GM19351 (cell line): ENCODE measurements at regions not wholly inside any gene's neighbourhood (a gene's known extent, or its start where the extent isn't known, plus 50 kb on each side); places are given as distances from the start of the nearest gene placed in this dataset.

Experiments
- ATAC-seq: cut with Tn5 transposase; IDR thresholded peaks from one replicate; pipeline ENCODE4 v1.9.1; 2021; ENCODE audit warnings: mild to moderate bottlenecking, moderate library complexity; ENCODE audit not compliant: unreplicated experiment

- ATAC-seq: no peak
Measured at GRCh38 chr10:44180321-44181168, 204.4 kb downstream of the CXCL12 start.

- no peak for ATAC-seq
Measured at GRCh38 chr10:44178856-44179255, 206.0 kb downstream of the CXCL12 start.

GRCh38 chr10:44178281-44178680 lies 206.6 kb downstream of the CXCL12 start:
- no peak for ATAC-seq

- ATAC-seq: no peak
Measured at GRCh38 chr10:44177610-44178009, 207.3 kb downstream of the CXCL12 start.

GRCh38 chr10:44176311-44176710 lies 208.6 kb downstream of the CXCL12 start:
- no peak for ATAC-seq

GRCh38 chr10:44173608-44173894 lies 211.3 kb downstream of the CXCL12 start:
- ATAC-seq: no peak

GRCh38 chr10:44172883-44173607 lies 211.9 kb downstream of the CXCL12 start:
- no peak for ATAC-seq

- ATAC-seq: no peak
Measured at GRCh38 chr10:44171765-44172164, 213.1 kb downstream of the CXCL12 start.

- no peak for ATAC-seq
Measured at GRCh38 chr10:44168478-44168877, 216.4 kb downstream of the CXCL12 start.

- no peak for ATAC-seq
Measured at GRCh38 chr10:44167752-44168151, 217.1 kb downstream of the CXCL12 start.

- no peak for ATAC-seq
Measured at GRCh38 chr10:44166441-44166840, 218.5 kb downstream of the CXCL12 start.

GRCh38 chr10:44164251-44164956 lies 220.5 kb downstream of the CXCL12 start:
- ATAC-seq: no peak

- no peak for ATAC-seq
Measured at GRCh38 chr10:44161184-44161583, 223.7 kb downstream of the CXCL12 start.

GRCh38 chr10:44157574-44157973 lies 227.3 kb downstream of the CXCL12 start:
- ATAC-seq: no peak

GRCh38 chr10:44154956-44155355 lies 229.9 kb downstream of the CXCL12 start:
- ATAC-seq: no peak

- ATAC-seq: no peak
Measured at GRCh38 chr10:44153918-44154670, 230.8 kb downstream of the CXCL12 start.

GRCh38 chr10:44143556-44143955 lies 241.3 kb downstream of the CXCL12 start:
- ATAC-seq: no peak

GRCh38 chr10:44132361-44133289 lies 252.3 kb downstream of the CXCL12 start:
- no peak for ATAC-seq

- no peak for ATAC-seq
Measured at GRCh38 chr10:44126291-44126717, 258.6 kb downstream of the CXCL12 start.

GRCh38 chr10:44125879-44126278 lies 259.0 kb downstream of the CXCL12 start:
- no peak for ATAC-seq
